HG03175 (cell line): ENCODE measurements at regions not wholly inside any gene's neighbourhood (a gene's known extent, or its start where the extent isn't known, plus 50 kb on each side); places are given as distances from the start of the nearest gene placed in this dataset.
"Not testable (repeated sequence)": the region's sequence is repeated elsewhere in the genome, so short reads cannot be mapped to it uniquely, and the experiment has no call there.

ENCODE experiments used
- ATAC-seq: cut with Tn5 transposase; IDR thresholded peaks from one replicate; pipeline ENCODE4 v1.9.1; 2021; ENCODE audit warnings: mild to moderate bottlenecking, moderate library complexity; ENCODE audit not compliant: unreplicated experiment

- ATAC-seq: no peak
These were observed 1540.2 kb downstream of the ADGRL3 start for GRCh38 chr4:62740296-62740695.

DNA sequence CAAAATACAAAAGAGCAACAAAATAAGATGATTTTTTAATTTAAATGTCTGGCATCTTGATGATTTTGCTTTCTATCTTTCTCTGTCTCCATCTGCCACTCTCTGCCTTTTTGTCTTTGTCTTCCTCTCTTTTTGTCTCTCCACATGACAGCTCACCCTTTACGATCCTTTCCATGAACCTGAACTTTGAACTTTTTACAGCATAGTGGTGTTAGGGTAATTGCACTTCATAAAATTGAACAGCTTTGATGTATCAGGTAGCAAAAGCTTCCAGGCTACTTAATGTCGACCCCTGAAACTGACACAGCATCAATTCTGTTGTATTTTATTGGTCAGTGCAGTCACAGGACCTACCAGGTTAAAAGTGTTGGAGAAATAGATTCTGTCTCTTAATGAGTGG, 1517.0 kb downstream of the ADGRL3 start:
- ATAC-seq: no peak

GRCh38 chr4:62711575-62711974, 1511.4 kb downstream of the ADGRL3 start:
- ATAC-seq: no peak

- no peak for ATAC-seq
These were observed 1509.6 kb downstream of the ADGRL3 start for GRCh38 chr4:62709618-62710252.

DNA sequence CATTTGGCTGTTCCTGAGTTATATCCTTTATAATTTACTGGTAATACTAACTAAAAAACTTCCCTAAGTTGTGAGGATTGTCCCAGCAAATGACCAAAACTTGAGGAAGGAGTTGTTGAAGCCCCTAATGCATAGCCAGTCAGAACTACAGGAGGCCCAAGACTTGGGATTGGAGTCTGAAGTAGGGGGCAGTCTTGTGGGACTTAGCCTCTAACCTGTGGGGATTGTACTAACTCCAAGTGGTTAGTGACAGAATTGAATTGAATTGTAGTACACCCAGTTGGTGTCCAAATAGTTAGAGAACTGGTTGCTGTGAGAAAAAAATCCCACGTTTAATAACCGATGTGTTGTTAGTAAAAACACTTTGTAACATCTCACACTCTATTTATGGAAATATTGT, 1506.3 kb downstream of the ADGRL3 start:
- ATAC-seq: no peak

DNA sequence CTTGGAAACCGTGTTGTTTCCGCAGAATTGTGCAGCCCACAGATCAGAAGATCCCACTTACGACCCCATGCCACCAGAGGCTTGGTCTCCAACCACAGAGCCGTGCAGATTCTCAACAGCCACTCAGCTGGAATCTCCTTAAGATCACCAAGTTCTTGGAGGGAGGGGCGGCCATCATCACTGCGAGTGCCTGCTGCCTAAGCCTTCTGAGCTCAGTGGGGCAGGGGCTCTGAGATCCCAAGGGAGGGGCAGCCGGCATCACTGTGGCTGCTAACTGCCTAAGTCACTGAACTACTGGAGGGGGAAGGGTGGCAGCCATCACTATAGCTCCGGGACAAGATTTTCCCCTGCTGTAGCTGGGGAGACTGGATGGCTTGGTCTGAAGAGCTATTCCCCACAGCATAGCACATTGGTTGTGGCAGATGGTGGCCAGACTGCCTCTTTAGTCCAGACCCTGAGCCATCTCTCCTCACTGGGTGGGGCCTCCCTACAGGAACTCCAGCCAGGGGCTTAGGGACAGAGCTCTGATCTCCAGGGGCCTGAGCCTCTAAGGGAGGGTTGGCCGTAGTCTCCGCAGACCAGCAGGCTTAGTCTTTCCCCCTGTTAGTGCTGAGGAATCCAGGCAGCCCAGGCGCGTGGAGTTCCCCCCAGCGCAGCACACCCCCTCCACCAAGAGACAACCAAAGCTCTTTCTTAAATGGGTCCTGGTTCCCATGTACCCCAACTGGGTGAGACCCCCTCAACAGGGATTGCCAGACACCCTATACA, 1483.9 kb downstream of the ADGRL3 start:
- ATAC-seq: no peak

DNA sequence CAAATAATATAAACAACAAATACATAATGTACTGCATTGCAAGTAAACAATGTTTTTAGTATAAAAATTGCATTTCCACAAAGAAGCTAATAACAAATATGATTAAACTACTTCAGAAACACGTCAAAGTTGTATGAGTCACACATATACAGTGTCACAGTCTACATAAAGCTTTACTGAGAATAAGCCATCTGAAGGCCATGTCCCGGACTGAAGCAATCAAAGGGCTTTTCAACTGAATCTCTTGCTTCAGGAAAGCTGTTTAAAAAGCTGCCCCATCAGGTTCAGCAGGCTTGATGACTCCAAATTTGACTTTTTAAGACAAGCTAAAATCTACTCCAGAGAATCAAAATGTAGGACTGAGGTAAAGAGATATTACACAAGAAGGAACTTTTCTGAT, 1476.8 kb downstream of the ADGRL3 start:
- no peak for ATAC-seq

DNA sequence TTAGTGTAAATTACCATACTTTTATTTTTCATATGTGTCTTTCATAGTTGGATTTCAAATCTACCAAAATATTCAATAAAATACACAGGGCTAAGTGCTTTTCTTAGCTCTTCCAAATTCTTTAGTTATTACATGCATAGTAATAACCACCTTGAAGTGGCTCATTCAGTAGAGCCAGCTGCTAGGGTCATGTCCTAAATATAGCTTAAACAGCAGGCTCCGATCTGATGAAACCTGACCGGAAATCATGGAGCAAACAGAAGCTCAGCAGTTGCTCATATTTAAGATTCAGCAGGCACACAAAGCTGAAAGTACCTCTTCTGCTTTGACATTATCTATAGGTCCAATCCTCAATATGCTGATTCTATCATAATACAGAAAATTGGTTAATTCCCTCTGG, 1470.4 kb downstream of the ADGRL3 start:
- no peak for ATAC-seq

GRCh38 chr4:62661821-62662220, 1461.7 kb downstream of the ADGRL3 start:
- ATAC-seq: no peak

DNA sequence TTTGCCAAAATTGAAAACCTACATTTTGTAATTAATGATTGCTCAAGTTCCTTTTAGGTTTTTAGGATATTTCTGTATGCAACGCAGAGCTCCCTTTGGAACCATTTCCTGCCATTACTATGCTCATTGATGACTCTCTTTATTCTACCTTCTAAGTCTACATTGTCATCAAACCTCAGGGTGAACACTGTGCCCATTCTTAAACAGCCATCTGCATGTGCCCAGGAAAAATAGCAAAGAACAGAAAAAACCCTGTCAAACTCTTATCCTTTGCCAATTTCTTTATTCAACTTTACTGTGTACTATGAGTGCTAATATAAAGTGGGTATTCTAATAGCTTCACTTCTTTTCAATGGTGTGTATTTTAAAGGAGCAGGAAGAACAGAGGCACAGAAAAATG, 1455.9 kb downstream of the ADGRL3 start:
- no peak for ATAC-seq

DNA sequence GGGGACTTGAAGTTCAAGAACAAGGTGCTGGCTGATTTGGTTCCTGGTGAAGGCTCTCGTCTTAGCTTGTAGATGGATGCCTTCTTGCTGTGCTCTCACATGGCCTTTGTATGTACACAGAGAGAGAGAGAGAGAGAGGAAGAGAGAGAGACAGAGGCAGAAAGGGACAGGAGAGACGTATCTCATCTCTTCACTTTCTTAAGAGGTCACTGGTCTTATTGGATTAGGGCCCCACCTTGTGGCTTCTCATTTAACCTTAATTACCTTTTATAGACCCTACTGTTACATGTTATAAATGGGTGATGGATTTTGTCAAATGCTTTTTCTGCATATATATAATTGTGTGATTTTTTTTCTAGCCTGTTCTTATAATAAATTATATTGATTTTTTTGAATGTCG, 1444.2 kb downstream of the ADGRL3 start:
- no peak for ATAC-seq

- ATAC-seq: no peak
These were observed 1440.2 kb downstream of the ADGRL3 start for GRCh38 chr4:62640296-62640695.

GRCh38 chr4:62627671-62628070, 1427.5 kb downstream of the ADGRL3 start:
- ATAC-seq: no peak

- ATAC-seq: no peak
These were observed 1427.0 kb downstream of the ADGRL3 start for GRCh38 chr4:62627141-62627540.

DNA sequence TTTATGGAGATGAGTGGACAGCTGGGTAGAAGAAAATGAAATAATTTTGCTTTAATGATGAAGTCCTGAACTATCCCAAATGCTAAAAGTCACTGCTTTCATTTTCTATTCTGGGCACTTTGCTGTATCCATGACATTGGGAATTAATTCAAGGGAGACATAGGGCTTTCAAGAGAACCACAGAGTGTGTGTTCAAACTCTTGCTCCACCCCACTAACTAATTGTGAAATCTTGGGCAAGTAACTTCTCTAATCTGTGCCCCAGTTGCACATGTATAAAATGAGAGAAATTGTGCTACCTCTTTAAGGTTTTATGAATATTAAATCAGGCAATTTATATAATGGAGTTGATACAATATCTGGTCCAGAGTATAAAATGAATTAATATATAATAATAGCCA, 1422.0 kb downstream of the ADGRL3 start:
- ATAC-seq: no peak

GRCh38 chr4:62619971-62620370, 1419.8 kb downstream of the ADGRL3 start:
- ATAC-seq: no peak

- ATAC-seq: no peak
These were observed 1417.9 kb downstream of the ADGRL3 start for GRCh38 chr4:62618042-62618441.

- ATAC-seq: no peak
These were observed 1401.6 kb downstream of the ADGRL3 start for GRCh38 chr4:62601737-62602136.

GRCh38 chr4:62595265-62595664, 1395.1 kb downstream of the ADGRL3 start:
- not testable (repeated sequence) for ATAC-seq

DNA sequence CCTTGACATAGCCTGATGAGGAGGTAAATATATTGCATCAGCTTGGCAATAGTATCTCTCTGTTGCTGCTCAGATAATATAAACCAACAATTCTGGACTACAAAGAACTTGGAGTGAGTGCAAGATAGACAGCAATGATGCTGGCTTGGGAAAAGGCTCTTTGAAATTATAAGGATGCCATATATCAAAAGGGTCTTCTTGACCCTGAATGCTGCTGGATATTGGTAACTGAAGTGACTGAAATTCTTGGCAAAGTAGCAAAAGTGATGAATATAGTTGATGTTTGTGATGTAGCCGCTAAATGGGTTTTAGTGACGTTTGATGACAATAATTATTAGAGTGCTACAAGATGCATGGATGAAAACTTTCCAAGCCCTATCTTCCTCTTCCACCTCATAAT, 1391.6 kb downstream of the ADGRL3 start:
- no peak for ATAC-seq

GRCh38 chr4:62588671-62589070, 1388.5 kb downstream of the ADGRL3 start:
- ATAC-seq: no peak

GRCh38 chr4:62571494-62571893, 1371.4 kb downstream of the ADGRL3 start:
- no peak for ATAC-seq

GRCh38 chr4:62560858-62561257, 1360.7 kb downstream of the ADGRL3 start:
- ATAC-seq: no peak
